NCI-H128 (cell line): ENCODE measurements at regions not wholly inside any gene's neighbourhood (a gene's known extent, or its start where the extent isn't known, plus 50 kb on each side); places are given as distances from the start of the nearest gene placed in this dataset.
"Not testable (repeated sequence)": the region's sequence is repeated elsewhere in the genome, so short reads cannot be mapped to it uniquely, and the experiment has no call there.

Source experiments
- DNase-seq: peaks from one replicate; lab custom pipeline; 2025; ENCODE audit not compliant: unreplicated experiment; lab: John Stamatoyannopoulos, UW

DNA sequence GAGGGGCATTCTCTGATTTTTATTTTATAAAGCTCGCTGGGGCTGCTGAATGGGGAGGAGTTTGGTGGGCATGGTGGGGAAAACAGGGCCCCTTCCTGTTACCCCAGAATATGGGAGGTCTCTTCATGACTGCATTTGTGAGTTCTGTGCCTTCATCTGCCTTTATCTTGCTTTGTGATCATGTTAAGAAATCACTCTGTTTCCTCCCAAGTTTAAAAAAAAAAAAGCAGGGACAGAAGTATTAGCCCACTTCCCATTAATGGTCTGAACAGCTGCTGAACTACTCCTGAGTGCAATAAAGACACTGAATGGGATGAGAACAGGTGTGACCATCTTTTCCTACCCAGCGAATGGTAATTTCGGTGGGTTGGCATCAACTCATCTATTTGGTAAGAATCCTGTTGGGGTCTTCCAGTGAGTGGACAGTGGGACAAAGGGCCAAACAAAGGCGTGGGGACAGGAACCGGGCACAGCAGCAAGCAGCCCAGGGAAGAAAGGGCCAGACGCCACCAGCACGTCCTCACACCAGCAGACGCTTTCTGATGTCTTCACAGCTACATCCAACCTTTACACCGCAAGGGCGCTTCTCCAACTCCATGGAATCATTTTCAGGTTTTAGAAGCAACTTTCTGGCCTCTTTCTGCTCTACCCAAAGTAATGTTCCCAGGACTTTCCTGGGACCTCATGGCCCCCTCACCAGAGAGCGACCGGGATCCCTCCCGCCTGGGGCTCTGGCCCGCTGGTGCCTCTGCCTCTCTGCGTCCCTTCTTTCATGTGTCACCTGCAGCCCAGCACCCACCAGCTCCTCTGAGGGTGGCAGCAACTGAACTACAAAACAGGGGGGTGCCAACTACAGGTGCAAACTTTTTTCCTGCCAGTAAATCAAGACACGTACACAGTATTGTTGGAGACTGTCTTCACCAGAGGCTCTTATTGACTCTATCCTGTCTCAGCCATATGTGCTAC lies 160.2 kb downstream of the ADSS2 start:
- DNase-seq: no peak

DNA sequence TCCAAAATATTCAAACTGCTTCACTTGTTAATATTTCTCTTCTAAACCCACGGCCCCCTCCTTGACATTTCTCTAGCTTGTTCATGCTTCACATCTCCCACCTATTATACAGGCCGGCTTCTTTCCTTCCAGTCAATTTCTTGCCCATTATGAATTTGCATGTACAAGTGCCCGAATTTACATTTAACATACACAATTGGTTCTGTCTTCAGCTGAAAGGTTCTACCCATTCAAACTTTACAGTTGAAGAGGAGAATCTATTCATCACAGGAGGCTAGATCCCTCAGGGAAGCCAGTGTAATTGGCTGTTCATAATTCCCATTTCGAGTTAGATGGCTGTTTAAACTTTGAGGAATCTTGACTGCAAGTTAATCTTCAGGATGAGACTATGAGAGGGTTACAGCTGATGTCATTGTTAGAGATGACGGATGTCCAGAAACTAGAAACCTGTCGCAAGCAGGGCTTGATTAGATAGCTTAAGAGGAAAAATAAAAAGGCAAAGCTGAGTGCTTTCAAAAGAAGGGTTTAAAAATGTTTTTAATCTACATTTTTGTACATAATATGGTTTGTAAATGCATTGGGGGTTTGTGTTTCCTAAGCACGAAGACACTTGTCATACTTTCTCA lies 157.0 kb downstream of the ADSS2 start:
- DNase-seq: no peak

DNA sequence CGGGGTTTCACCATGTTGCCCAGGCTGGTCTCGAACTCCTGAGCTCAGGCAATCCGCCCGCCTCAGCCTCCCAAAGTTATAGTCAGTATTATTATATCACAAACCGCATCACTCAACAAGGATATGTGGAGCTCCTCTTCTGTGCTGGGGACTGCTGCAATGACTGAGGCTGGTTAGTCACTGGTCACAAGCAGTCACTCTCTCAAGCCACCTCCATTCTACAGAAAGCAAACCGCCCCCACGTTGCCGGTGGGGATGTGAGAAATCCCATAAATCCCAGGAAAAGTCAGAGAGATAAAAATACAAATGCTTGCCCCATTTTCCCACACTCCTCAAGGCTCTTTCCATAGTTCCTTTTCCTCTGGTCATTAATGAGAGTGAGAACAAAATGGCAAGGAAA lies 155.7 kb downstream of the ADSS2 start:
- no peak for DNase-seq

- DNase-seq: no peak
Measured at GRCh38 chr1:244296447-244296846, 155.3 kb downstream of the ADSS2 start.

DNA sequence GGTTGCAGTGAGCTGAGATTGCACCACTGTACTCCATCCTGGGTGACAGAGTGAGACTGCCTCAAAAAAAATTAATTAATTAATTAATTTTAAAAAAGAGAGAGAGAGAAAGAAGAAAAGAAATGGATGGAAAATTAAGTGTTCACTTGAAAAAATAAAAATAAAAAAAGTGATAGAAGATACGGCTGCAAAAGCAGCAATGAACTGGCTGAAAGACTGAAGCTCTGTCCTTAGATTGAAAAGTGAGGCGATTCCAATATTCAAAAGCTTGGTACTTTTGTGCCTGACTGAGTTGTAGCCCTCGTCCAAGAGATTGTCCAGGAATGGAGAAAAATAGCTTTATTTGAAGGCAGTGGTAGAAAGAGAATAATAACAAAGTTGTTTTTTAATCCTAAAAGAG lies 154.6 kb downstream of the ADSS2 start:
- DNase-seq: no peak

DNA sequence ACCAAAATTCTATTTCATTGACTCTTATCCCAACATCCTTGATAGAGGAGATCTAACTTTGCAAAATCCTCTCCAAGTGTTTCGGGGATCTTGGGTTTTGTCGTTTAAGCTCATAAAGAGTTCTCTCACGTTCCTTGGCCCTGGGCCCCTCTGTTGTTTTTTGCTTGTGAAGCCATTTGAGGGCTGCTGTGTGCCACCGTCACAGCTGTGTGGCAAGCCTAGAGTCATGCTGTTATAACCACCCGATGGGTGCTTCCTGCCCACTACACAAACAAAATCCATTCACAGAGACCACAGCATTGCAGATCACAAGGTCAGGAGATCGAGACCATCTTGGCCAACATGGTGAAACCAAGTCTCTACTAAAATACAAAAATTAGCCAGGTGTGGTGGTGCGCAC lies 154.1 kb downstream of the ADSS2 start:
- DNase-seq: no peak

DNA sequence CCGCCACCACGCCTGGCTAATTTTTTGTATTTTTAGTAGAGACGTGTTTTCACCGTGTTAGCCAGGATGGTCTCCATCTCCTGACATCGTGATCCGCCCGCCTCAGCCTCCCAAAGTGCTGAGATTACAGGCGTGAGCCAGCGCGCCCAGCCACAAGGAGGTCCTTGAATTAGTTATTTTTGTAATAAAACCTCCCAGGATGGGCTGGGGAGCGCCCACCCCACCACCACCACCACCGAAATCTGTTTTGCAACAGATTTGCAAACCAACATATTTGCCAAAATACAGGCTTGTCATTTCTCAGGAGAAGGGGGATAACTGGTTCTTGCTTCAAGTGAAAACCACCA lies 151.7 kb downstream of the ADSS2 start:
- not testable (repeated sequence) for DNase-seq

- DNase-seq: no peak
Measured at GRCh38 chr1:244301595-244302130, 150.0 kb downstream of the ADSS2 start.

DNA sequence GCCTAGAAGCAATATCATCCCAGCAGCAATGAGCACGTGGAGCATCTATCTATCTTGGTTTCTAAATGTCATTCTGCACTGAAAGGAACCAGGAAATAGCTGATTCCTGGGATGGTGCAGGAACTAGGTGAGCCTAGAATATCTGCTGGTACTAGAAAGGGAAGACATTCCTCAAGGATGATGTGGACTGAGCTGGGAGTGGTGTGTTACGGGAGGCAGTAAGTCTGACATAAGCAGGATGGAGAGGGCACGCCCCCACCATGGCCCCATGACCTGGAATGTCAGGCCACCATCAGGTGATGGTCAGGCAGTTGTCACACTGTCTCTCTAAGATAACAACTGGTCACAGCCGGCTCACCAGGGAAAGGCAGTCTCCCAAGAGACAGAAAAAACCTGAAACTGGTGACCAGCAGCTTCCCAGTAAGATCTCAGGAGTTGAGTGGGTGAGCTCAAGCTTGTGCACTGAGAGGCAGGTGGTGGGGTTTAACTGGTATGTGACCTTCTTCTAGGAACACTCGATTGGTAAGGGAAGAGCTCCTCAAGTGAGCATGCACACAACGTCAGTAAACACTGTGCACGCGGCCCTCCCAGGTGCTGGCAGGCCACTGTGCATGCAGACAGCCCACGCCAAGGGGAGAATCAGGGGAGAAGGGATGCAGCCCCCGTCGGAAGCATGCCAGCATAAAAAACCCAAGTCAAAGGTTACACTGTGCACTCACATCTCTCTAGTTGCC lies 148.7 kb downstream of the ADSS2 start:
- no peak for DNase-seq

DNA sequence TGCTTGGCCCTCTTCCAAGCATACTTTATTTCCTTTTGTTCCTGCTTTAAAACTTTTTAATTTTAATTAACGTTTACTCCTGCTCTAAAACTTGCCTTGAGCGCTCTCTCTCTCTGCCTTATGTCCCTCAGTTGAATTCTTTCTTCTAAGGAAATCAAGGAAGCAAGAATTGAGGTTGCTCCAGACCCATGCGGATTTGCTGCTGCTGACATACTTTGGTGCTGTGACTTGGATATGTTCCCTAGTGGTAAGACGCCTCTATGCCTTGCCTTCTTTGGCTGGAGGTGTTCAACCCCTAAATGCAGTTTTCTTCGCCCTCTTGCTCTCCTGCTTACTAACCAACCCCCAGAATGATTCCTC lies 148.1 kb downstream of the ADSS2 start:
- no peak for DNase-seq

- no peak for DNase-seq
Measured at GRCh38 chr1:244304156-244304555, 147.6 kb downstream of the ADSS2 start.

- DNase-seq: no peak
Measured at GRCh38 chr1:244304656-244305055, 147.1 kb downstream of the ADSS2 start.

- no peak for DNase-seq
Measured at GRCh38 chr1:244305776-244306341, 145.8 kb downstream of the ADSS2 start.

- DNase-seq: no peak
Measured at GRCh38 chr1:244306544-244306943, 145.2 kb downstream of the ADSS2 start.

GRCh38 chr1:244309191-244309590 lies 142.5 kb downstream of the ADSS2 start:
- not testable (repeated sequence) for DNase-seq

DNA sequence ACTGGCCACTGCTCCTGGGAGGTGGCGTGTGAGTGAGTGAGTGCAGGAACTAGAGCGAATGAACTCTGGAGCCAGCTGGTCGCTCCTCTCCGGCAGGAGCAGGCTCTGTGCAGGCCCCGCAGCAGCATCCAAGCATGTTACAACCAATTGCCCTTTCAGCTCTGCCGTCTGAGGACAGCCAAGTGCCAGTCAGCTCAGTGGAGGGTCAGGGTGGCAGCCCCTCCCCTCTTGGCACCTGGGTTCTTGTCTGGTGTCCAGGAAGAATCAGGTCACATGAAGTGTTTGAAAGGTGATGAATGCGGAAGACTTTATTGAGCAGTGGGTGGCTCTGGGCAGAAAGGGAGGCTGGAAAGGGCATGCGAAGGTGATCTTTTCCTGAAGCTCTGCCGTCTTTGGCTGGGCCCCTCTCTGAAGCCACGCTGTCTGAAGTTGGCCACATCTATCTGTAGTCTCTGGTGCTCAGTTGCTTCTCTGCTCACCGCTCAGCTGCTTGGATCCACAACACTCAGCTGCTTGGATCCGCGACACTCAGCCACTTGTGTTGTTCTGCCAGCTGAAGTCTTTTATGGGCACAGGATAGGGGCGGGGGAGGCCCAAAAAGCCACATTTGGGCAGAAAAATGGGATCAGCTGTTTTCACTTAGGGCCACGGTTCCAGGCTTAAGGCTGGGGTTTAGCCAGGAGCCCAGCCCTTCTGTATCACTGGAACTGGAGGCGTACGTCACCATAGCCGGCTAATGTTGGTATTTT lies 139.8 kb downstream of the ADSS2 start:
- no peak for DNase-seq

DNA sequence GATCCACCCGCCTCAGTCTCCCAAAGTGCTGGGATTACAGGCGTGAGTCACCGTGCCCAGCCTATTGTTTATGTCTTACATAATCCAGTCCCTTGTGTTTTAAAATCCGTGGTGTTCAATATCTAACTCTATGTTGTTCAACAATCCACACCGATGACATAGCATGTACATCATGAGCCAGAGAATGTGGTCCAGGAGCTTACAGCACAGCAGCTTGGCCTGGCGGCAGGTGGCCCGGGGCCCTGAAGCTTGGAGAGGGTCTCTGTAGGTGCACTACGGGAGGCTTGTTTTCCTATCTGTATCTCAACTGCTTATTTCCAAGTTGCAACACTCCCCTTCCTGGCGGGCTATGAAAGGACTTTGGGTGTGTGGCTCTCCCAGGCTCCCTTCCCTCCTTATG lies 138.4 kb downstream of the ADSS2 start:
- no peak for DNase-seq

DNA sequence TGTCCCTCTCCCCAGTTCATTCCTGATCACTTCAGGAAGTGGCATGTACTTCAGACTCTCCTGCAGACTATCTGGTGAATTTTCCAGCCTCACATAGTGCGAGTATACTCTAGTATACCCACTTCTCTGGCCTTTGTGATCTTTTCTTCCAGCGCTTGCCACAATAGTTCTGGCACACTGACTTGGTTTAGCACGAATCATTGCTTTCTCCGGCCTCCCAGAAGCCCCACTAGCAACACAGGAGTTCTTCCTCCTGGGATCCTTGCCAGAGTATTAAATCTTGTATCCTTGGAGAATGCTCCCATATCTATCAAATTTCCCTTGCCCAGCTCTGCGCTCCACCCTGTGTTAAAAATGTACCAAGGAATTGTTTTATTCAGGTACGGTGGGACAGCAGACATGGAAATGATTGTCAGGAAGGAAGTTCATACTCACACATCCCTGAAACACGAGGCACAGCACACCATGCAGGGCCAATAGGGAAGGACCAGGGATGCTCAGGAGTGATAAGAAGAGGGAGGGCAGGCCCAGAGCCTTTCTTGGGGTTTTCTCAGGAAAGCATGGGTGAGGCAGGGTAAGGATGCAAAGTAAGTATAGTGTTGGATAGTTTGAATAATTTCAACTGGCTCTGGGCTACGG lies 136.7 kb downstream of the ADSS2 start:
- DNase-seq: no peak

GRCh38 chr1:244315996-244316395 lies 135.7 kb downstream of the ADSS2 start:
- DNase-seq: no peak

DNA sequence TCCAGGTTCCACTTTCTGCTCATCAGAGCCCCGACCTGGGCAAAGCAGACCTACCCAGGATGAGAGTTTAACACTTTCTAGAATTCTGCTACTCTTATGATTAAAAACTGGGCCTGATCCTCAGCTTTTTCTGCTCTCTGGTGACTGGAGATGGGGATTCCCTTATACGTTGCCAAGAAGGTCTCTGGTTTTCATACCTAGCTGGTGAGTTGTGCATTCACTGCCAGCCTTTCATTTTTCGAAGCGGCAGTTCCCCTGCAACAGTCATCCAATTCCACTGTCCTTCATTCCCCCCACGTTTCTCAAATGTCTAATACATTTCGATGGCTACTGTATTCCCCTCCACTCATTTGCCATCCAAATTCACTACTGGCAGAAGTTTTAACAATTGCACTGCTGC lies 135.3 kb downstream of the ADSS2 start:
- no peak for DNase-seq
